GM12891 (cell line): ENCODE measurements at regions not wholly inside any gene's neighbourhood (a gene's known extent, or its start where the extent isn't known, plus 50 kb on each side); places are given as distances from the start of the nearest gene placed in this dataset.

Source experiments
- PAX5 ChIP-seq: IDR thresholded peaks from 2 replicates; pipeline ENCODE4 v1.6.1; 2011; ENCODE audit warnings: low read length, moderate library complexity, mild to moderate bottlenecking; ENCODE audit not compliant: insufficient read depth, severe bottlenecking
- POLR2A ChIP-seq: IDR thresholded peaks from 2 replicates; pipeline ENCODE4 v1.6.1; 2011; ENCODE audit warnings: low read depth, low read length, control low read depth

DNA sequence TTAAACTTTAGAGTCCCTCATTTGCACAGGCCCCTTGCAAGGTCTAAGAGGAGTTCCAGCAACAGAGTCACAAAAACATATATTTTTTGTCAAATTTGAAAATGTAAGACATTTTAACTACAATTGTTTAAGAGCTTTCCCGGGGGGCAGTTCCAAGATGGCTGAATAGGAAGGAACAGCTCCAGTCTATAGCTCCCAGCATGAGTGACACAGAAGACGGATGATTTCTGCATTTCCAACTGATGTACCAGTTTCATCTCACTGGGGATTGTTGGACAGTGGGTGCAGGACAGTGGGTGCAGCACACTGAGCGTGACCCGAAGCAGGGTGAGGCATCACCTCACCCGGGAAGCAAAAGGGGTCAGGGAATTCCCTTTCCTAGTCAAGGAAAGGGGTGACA lies 71.4 kb upstream of the NMU start:
- TF ChIP-seq PAX5 (no peak), POLR2A (no peak)
